Stimulated activated CD8-positive, alpha-beta memory T cell treated with anti-CD3 and anti-CD28 coated beads, Interleukin-7, amount 100 ng/mL, for 4 hours (primary cell): ENCODE measurements at regions not wholly inside any gene's neighbourhood (a gene's known extent, or its start where the extent isn't known, plus 50 kb on each side); places are given as distances from the start of the nearest gene placed in this dataset.
"Not testable (repeated sequence)": the region's sequence is repeated elsewhere in the genome, so short reads cannot be mapped to it uniquely, and the experiment has no call there.

Experiments used
- DNase-seq, 2 donors: peaks; one replicate each; pipeline ENCODE4 v3.0.0-alpha.2; 2020; ENCODE audit warnings: low read depth in 2 of 2

DNA sequence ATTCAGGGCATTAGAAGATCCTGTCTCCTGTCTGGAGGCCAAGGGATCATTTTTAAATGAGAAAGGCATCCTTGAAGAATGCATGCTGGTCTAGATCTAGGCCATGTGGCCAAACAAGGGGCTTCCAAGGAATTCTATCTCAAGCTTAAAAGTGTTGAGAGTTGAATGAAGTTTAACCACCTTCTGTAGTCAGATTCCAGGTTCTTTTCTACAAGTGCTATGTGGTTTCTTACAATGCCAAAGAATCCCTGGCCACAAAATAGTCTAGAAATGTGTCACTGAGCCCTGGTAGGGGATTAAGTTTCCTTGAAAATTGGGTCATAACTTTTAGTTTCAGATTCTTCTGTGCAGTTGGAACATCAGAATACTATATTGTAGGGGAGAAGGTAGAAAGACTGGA is 640.7 kb upstream of the ACVR2A start:
- DNase-seq, result no peak

DNA sequence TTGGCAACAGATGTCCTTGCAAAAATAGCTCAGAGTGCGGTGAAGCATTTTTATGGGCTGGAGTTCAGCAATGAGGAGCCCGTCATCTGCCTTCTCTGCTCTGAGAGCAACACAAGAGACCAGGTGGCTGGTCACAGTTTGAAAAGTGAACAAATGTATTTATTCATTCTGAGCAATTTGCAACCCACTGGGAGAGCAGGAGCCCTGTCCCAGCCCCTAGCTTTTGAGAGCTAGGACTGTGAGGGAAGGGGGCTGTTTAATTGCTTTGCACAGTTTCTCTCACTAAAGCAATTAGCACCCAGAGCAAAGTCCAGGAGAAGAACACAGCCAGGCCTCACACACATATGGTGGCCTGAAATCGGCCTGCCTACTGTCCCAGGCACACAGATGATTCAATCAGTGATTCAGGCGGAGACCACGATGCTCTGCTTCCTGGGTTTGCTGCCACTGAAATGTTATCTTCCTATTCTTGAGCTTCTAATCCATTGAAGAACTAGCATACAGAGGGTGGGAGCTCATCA is 646.1 kb upstream of the ACVR2A start:
- DNase-seq, result no peak

- no peak for DNase-seq
Observed at GRCh38 chr2:147197754-147198483, 646.9 kb upstream of the ACVR2A start.

DNA sequence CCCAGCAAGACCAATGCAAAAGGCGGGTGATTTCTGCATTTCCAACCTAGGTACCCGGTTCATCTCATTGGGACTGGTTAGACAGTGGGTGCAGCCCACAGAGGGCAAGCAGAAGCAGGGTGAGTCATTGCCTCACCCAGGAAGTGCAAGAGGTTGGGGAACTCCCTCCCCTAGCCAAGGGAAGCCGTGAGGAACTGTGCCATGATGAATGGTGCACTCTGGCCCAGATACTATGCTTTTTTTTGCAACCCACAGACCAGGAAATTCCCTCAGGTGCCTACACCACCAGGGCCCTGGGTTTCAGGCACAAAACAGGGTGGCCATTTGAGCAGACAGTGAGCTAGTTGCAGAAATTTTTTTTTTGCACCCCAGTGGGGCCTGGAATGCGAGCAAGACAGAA is 662.6 kb upstream of the ACVR2A start:
- peak in 1 of 2 donors; percentile 41 for DNase-seq

DNA sequence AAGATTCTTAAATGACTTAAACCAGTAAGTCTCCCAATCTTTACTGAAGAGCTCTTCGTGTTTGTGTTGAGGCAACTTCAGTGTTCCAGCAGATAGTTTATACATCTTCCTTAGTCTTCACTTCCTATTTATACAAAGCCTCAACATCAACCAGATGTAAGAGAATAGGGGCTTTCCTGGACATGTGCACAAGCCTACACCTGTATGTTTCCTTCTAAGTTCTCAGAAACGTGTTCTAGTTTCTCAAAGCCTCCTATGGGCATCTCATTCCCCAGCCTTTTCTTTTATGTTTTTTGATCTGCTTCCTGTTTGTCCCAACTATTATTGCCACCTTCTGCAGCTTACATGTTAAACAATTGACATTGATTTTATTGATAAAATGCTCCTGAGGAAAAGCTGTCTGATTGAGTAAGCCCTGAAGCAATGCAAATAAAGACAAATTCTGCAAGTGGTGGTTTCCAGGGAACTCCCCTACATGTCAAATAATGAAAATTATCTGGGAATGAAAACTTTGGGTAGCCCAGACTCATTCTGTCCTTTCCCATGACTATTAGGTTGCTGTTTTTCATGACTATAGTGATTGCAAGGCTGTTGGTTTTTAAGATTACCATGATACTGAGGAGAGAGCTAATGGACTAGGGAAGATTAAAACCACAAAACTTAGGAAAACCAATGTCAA is 663.3 kb upstream of the ACVR2A start:
- no peak for DNase-seq

GRCh38 chr2:147177071-147177857 is 667.6 kb upstream of the ACVR2A start:
- no peak for DNase-seq

GRCh38 chr2:147174824-147175254 is 670.0 kb upstream of the ACVR2A start:
- no peak for DNase-seq

- no peak for DNase-seq
Observed at GRCh38 chr2:147173798-147174197, 671.0 kb upstream of the ACVR2A start.

DNA sequence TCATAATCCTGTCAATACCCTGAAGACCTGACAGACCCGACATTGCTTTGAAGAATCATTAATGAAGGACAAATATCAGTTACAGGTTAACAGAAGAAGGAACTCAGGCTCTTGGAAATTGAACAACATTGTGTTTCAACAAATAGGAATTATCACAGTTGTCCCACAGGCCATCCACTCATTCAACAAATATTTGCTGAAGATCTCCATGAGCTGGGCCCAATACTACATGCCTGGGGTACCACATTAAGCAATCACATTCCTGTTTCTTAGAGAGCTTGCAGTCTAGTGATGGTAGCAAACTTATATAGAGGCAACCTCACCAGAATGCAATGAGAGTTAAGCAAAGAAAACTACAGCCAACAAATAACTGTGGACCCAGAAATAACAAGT is 671.6 kb upstream of the ACVR2A start:
- no peak for DNase-seq

- no peak for DNase-seq
Observed at GRCh38 chr2:147172493-147173188, 672.2 kb upstream of the ACVR2A start.

GRCh38 chr2:147171941-147172340 is 672.9 kb upstream of the ACVR2A start:
- no peak for DNase-seq

DNA sequence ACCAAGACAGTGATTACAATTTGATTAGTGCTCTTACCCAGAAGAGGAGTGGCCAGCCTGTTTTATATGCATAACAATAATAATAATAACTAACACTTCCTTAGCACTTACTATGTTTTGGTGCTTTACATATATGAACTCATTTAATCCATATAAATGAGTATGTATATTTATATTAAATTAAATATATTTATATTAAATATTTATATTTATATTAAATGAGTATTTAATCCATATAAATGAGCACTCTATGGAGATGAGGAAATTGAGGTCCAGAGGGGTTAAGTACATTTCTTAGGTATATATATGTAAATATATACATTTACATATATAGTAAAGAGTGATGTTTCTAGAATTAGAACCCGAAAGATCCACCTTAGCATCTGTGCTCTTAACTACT is 673.9 kb upstream of the ACVR2A start:
- no peak for DNase-seq

- DNase-seq, result no peak
Observed at GRCh38 chr2:147165697-147166382, 679.0 kb upstream of the ACVR2A start.

GRCh38 chr2:147164563-147164962 is 680.3 kb upstream of the ACVR2A start:
- DNase-seq, result no peak

GRCh38 chr2:147161746-147162145 is 683.1 kb upstream of the ACVR2A start:
- no peak for DNase-seq

- no peak for DNase-seq
Observed at GRCh38 chr2:147156970-147157369, 687.9 kb upstream of the ACVR2A start.

DNA sequence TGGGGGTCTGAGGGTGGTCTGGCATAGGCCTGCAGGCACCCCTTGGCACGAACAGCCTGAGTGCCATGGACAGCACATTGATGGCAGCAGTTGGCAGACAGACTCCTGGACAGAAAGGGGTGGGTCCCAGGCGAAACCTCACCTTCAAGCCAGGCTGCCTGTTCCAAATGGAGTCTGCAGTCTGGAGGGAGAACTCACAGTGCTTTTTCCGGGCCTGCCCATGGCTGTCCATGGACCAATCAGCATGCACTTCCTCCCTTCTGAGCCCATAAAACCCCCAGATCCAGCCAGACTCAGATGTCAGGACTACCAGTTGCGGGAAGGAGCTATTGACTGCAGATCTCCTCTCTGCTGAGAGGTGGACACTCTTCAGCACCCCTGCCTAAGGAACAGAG is 694.6 kb upstream of the ACVR2A start:
- no peak for DNase-seq

DNA sequence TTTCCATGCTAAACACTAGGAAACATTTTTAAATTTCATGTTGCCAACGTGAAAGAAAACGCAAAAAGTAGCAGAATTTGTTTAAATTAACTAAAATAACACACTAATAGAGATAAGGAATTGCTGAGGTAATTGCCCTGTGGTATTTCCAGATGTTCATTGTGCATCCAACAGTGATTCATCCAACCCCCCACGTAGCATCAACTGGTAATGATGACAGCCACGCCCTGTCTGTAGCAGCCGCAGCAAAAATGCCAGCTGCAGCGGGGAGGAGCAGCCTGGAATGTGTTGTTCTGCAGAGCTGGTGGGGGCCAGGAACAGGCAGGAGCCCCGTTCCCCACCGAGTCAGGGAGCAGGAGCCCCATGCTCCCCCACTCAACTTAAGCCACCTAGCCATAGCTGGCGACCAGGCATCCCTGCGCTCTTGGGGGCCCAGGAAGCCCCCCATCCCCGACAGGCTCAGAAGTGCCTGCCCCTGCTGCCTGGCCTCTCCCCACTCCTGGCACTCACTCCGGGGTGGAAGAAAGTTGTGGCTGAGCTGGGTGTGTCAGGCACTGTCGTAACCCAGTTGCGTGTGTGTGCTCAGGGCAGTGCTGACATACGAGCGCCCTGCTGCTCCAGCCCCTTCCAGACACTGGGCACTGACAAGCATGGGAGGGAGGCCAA is 695.1 kb upstream of the ACVR2A start:
- DNase-seq, result no peak

- DNase-seq, result no peak
Observed at GRCh38 chr2:147147802-147148201, 697.0 kb upstream of the ACVR2A start.

DNA sequence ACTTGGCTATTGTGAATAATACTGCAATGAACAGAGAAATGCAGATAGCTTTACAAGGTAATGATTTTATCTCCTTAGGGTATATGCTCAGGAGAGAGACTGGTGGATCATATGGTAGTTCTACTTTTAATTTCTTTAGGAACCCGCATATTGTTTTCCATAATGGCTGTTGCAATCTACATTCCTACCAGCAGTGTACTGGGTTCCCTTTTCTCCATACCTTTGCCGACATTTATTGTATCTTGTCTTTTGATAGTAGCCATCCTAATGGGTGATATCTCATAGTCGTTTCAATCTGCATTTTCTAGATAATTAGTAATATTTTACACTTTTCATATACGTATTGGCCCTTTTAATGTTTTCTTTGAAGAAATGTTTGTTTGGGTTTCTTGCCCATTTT is 702.9 kb upstream of the ACVR2A start:
- no peak for DNase-seq

DNA sequence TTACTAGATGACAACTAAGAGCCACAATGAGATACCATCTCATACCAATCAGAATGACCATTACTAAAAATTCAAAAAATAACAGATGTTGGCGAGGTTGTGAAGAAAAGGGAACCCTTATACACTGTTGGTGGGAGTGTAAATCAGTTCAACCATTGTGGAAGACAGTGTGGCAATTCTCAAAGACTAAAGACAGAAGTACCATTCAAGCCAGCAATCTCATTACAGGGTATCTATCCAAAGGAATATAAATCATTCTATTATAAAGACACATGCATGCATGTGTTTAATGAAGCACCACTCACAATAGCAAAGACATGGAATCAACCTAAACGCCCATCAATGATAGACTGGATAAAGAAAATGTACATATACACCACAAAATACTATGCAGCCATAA is 705.1 kb upstream of the ACVR2A start:
- DNase-seq, result not testable (repeated sequence)
